ENCODE measurements at regions not wholly inside any gene's neighbourhood (a gene's known extent, or its start where the extent isn't known, plus 50 kb on each side); places are given as distances from the start of the nearest gene placed in this dataset.

GRCh38 chr3:76378789-76379188, 593.4 kb upstream of the ZNF717 start:
- H3K18ac ChIP-seq (ENCODE audit: extremely low read depth, low read length) = no peak overlapping the region
- H3K56ac ChIP-seq (replicated peaks; ENCODE audit: insufficient read length, low read depth, low read length) = no peak overlapping the region
- no peaks in the 10 kb centered on the region for H3K79me1 ChIP-seq (ENCODE audit: low read depth, low read length)
- ChIA-PET POLR2A (ENCODE audit: partially characterized antibody) (no interaction called here), CTCF (ENCODE audit: partially characterized antibody) (interaction anchor here (0.8 to 1.0 kb wide), 2 partner anchors 16 to 191 kb away, joined by 3 read pairs; no protein-coding TSS in a partner anchor)
- no peaks in the 10 kb centered on the region for H3K36me3 ChIP-seq (ENCODE audit: control insufficient read depth in 2 of 4, insufficient read depth in 4 of 4, low read length in 3 of 4)
- H3K4me2 ChIP-seq (ENCODE audit: insufficient read depth in 1 of 2, low read depth in 2 of 2, low read length in 2 of 2) = no peak overlapping the region
- no peak overlapping the region for H4K8ac ChIP-seq (ENCODE audit: extremely low read depth, insufficient read depth, low read length)
- H3K4ac ChIP-seq (replicated peaks; ENCODE audit: insufficient read length, low read depth, low read length) = no peak overlapping the region
- no peak overlapping the region for H4K91ac ChIP-seq (replicated peaks; ENCODE audit: insufficient read length, low read length)
- H2BK20ac ChIP-seq (ENCODE audit: low read length) = no peak overlapping the region
- no peak overlapping the region for H4K5ac ChIP-seq (ENCODE audit: insufficient read length, low read depth, low read length)
- no peak overlapping the region for H2BK15ac ChIP-seq (ENCODE audit: low read length)
- no peak overlapping the region for H3K23ac ChIP-seq (ENCODE audit: insufficient read length)
- H2AK5ac ChIP-seq (ENCODE audit: low read depth, low read length) = no peak overlapping the region
- H3K23me2 ChIP-seq (ENCODE audit: low read depth, low read length) = no peaks in the 10 kb centered on the region
- H3K4me3 ChIP-seq (ENCODE audit: extremely low read depth in 1 of 4, insufficient read depth in 2 of 4, low read depth in 3 of 4, low read length in 4 of 4) = no peak overlapping the region
- H3K4me1 ChIP-seq (replicated peaks in 1 of 4; ENCODE audit: control insufficient read depth in 3 of 4, insufficient read depth in 4 of 4, low read length in 3 of 4) = no peaks in the 10 kb centered on the region
- no peaks in the 10 kb centered on the region for H3K9me3 ChIP-seq (ENCODE audit: insufficient read depth in 2 of 2, low read depth in 1 of 2, low read length in 1 of 2)
- H3K9ac ChIP-seq (replicated peaks in 1 of 4; ENCODE audit: extremely low read depth in 1 of 4, low read depth in 3 of 4, low read length in 3 of 4) = no peak overlapping the region
- no peaks in the 10 kb centered on the region for H4K20me1 ChIP-seq (replicated peaks in 1 of 2; ENCODE audit: control insufficient read depth in 1 of 2, insufficient read depth in 2 of 2, low read length in 2 of 2)
- no peak overlapping the region for H2AFZ ChIP-seq (ENCODE audit: low read length)
- no peaks in the 10 kb centered on the region for H3K79me2 ChIP-seq (ENCODE audit: control insufficient read depth in 1 of 2, insufficient read depth in 2 of 2, low read length in 2 of 2)
- FAIRE-seq (no peak), DNase-seq (ENCODE audit: low read depth in 1 of 2, low spot score in 2 of 2) (no peak)
- no peak overlapping the region for H2BK120ac ChIP-seq (replicated peaks; ENCODE audit: low read depth, low read length)
- H2BK5ac ChIP-seq (ENCODE audit: low read depth, low read length) = no peak overlapping the region
- H3K27me3 ChIP-seq (replicated peaks in 1 of 4; ENCODE audit: control insufficient read depth in 3 of 4, extremely low read depth in 1 of 4, insufficient read depth in 3 of 4, low read length in 3 of 4) = no peaks in the 10 kb centered on the region
- no peak overlapping the region for H3K14ac ChIP-seq (ENCODE audit: insufficient read length)
- no peak overlapping the region for H2BK12ac ChIP-seq (ENCODE audit: low read depth, low read length)
- H3K27ac ChIP-seq (ENCODE audit: low read depth, low read length) = no peak overlapping the region
- WGBS, 2 experiments (ENCODE audit: extremely low coverage in 1 of 2, insufficient coverage in 1 of 2, insufficient read length in 1 of 2, insufficient replicate concordance in 2 of 2, low coverage in 1 of 2, low lambda C conversion rate in 2 of 2, missing lambda C conversion rate in 1 of 2) = 96% methylated on average over 4 of the region's 4 CpGs; no CpG with 5 or more reads in 1 of the 2 experiments
- TF ChIP-seq RFX5 (IDR thresholded peaks at IDR 0.05; ENCODE audit: borderline replicate concordance, low read depth, low read length) (no peak), E2F6 (IDR thresholded peaks at IDR 0.05) (no peak), RBBP5 (IDR thresholded peaks at IDR 0.05; ENCODE audit: borderline replicate concordance, low read depth, low read length) (no peak), CHD1 (IDR thresholded peaks at IDR 0.05; ENCODE audit: low read depth, low read length) (no peak), SP1 (IDR thresholded peaks at IDR 0.05; ENCODE audit: low read depth, low read length) (no peak), USF2 (IDR thresholded peaks at IDR 0.05; ENCODE audit: low read length) (no peak), TBP (IDR thresholded peaks at IDR 0.05; ENCODE audit: low read depth, low read length) (no peak), JUND (IDR thresholded peaks at IDR 0.05; ENCODE audit: low read length) (no peak), EZH2 (IDR thresholded peaks at IDR 0.05; ENCODE audit: low read depth, low read length, severe bottlenecking) (no peak), YY1 (IDR thresholded peaks at IDR 0.05; ENCODE audit: low read depth, low read length) (no peak), RAD21 (IDR thresholded peaks at IDR 0.05 in 1 of 2, conservative IDR thresholded peaks at IDR 0.05 in 1 of 2; ENCODE audit: low read depth in 2 of 2, low read length in 2 of 2) (no peak), KDM4A (IDR thresholded peaks at IDR 0.05; ENCODE audit: low read depth, low read length, severe bottlenecking) (no peak), SRF (IDR thresholded peaks at IDR 0.05; ENCODE audit: low read depth, low read length) (no peak)

All from H1 (cell line).